Left lung (tissue), 4 donors: ENCODE measurements at regions not wholly inside any gene's neighbourhood (a gene's known extent, or its start where the extent isn't known, plus 50 kb on each side); places are given as distances from the start of the nearest gene placed in this dataset.

ENCODE experiments used
- ATAC-seq: fragments of 200-7000 bp; cut with Tn5 transposase; one replicate; pipeline ENCODE4 v1.9.1; 2020; ENCODE audit warnings: moderate library complexity
- DNase-seq, 4 donors: peaks; one replicate each; pipeline ENCODE4 v3.0.0-alpha.2; 2013 to 2020
- H3K27ac ChIP-seq, 2 donors: fragments of 200-600 bp; sonication (generic) in 1 of 2; one replicate each; pipeline versions ENCODE4 v1.5.0 to v1.8.0; 2020 to 2021
- H3K27me3 ChIP-seq, 2 donors: fragments of 200-600 bp; sonication (generic) in 1 of 2; one replicate each; pipeline versions ENCODE4 v1.5.0 to v1.8.0; 2020 to 2021
- H3K36me3 ChIP-seq, 2 donors: fragments of 200-600 bp; sonication (generic) in 1 of 2; one replicate each; pipeline versions ENCODE4 v1.5.0 to v1.8.0; 2020 to 2021
- H3K4me1 ChIP-seq, 2 donors: fragments of 200-600 bp; one replicate each; pipeline ENCODE4 v1.8.0; 2021
- H3K4me3 ChIP-seq, 2 donors: fragments of 200-600 bp; sonication (generic) in 1 of 2; one replicate each; pipeline versions ENCODE4 v1.5.0 to v1.8.0; 2020 to 2021; ENCODE audit warnings: mild to moderate bottlenecking in 1 of 2
- H3K9me3 ChIP-seq, 2 donors: fragments of 200-600 bp; sonication (generic) in 1 of 2; one replicate each; pipeline versions ENCODE4 v1.5.0 to v1.8.0; 2020 to 2021
- intact Hi-C, 2 donors: fragments of 100-400 bp; cut with DNase I; formaldehyde crosslinking; loops; one replicate each; pipeline versions ENCODE4 v1.11.2 to v1.14.2; 2022
- TF ChIP-seq, protein P1 (sequence below), 2 donors: fragments of 200-600 bp; sonication (generic) in 1 of 2; IDR thresholded peaks; one replicate each; pipeline versions ENCODE4 v1.5.0 to v1.8.0; 2021; ENCODE audit warnings: antibody characterized with exemption in 2 of 2
- donor health status: DM: no; HTN: yes; CAD: no.
- donor health status: DM: no; HTN: no; CAD: no.

DNA sequence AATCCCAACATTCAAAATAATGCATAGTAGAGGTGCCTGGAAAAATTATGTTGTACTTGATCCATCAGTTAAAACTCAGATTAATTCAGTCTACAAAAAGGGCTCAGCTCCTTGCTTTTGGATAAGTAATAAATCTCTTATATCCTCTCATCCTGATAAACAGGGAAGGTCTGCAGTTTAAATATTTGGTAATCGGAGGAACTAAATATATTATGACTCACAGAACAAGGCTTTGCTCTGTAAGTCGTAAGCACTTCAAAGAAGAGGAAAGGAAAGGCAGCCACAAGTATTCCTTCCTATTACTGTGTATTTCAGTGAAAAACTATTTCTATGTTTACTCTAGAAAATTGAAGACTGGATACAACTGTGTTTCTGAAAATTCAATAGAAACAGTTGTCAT is 757.9 kb downstream of the CDY2B start:
- no peak overlapping the region for H3K27ac ChIP-seq
- ATAC-seq (no peak), DNase-seq (no peak)
- no peaks in the 10 kb centered on the region for H3K36me3 ChIP-seq
- H3K4me3 ChIP-seq = no peak overlapping the region
- TF ChIP-seq, protein P1, sequence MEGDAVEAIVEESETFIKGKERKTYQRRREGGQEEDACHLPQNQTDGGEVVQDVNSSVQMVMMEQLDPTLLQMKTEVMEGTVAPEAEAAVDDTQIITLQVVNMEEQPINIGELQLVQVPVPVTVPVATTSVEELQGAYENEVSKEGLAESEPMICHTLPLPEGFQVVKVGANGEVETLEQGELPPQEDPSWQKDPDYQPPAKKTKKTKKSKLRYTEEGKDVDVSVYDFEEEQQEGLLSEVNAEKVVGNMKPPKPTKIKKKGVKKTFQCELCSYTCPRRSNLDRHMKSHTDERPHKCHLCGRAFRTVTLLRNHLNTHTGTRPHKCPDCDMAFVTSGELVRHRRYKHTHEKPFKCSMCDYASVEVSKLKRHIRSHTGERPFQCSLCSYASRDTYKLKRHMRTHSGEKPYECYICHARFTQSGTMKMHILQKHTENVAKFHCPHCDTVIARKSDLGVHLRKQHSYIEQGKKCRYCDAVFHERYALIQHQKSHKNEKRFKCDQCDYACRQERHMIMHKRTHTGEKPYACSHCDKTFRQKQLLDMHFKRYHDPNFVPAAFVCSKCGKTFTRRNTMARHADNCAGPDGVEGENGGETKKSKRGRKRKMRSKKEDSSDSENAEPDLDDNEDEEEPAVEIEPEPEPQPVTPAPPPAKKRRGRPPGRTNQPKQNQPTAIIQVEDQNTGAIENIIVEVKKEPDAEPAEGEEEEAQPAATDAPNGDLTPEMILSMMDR (IDR thresholded peaks at IDR 0.05) = no peak
- H3K4me1 ChIP-seq = no peaks in the 10 kb centered on the region
- no peaks in the 10 kb centered on the region for H3K27me3 ChIP-seq
- intact Hi-C loops = no loop called here
- H3K9me3 ChIP-seq = no peaks in the 10 kb centered on the region

DNA sequence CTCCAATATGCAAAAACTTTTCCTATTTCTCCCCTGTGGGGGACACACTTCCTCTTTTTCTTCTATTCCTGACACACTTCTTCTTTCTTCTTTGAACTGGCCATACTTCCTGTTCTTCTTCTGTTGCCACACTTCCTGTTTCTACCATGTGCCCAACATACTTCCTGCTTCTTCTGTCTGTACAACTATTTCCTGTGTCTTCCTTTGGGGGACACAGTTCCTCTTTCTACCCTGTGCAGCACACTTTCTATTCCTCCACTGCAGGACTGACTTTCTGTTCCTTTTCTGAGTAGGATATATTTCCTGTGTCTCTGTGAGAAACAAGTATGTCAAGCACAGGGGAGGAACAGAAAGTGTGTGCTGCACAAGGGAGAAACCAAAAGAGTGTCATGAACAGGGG is 794.7 kb downstream of the CDY2B start:
- H3K9me3 ChIP-seq = peaks cover 0 to 26% of the 10 kb centered on the region in 2 donors
- no peak overlapping the region for H3K27ac ChIP-seq
- ATAC-seq = no peak
- no peaks in the 10 kb centered on the region for H3K4me1 ChIP-seq
- intact Hi-C loops = no loop called here
- no peaks in the 10 kb centered on the region for H3K27me3 ChIP-seq
- H3K36me3 ChIP-seq = no peaks in the 10 kb centered on the region
- no peak for DNase-seq
- TF ChIP-seq, protein P1 (IDR thresholded peaks at IDR 0.05) = no peak
- H3K4me3 ChIP-seq = no peak overlapping the region

GRCh38 chrY:17079887-17080286 is 800.1 kb downstream of the CDY2B start:
- Histone ChIP-seq H3K9me3 (peaks cover 0 to 49% of the 10 kb centered on the region in 2 donors), H3K27ac (no peak overlapping the region), H3K36me3 (no peaks in the 10 kb centered on the region), H3K27me3 (no peaks in the 10 kb centered on the region), H3K4me1 (no peaks in the 10 kb centered on the region), H3K4me3 (no peak overlapping the region)
- no peak for ATAC-seq
- DNase-seq = no peak
- intact Hi-C loops = no loop called here
- TF ChIP-seq, protein P1 (IDR thresholded peaks at IDR 0.05) = no peak

DNA sequence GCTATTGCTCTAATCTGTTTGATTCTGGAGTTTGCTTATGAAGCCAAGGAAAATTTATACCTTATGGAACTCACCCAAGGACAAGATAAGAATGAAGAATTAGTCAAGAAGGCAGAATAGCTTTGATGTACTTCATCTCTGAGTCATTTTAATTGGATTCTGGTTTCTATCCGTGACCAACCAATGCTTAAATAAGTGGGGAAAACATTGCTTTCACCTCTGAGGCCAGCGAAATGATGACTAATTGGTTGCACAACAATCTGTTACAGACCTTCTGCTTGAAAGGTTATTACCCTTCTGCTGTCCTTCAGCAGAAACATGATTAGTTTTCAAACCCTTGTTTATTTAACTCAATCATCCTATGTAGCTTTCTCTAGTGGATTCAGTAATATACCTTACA is 812.7 kb downstream of the CDY2B start:
- Histone ChIP-seq H3K36me3 (no peaks in the 10 kb centered on the region), H3K27me3 (no peaks in the 10 kb centered on the region), H3K27ac (no peak overlapping the region), H3K4me3 (no peak overlapping the region), H3K4me1 (no peaks in the 10 kb centered on the region), H3K9me3 (peaks cover 0 to 12% of the 10 kb centered on the region in 2 donors)
- ATAC-seq (no peak), DNase-seq (no peak)
- intact Hi-C loops = no loop called here
- TF ChIP-seq, protein P1 (IDR thresholded peaks at IDR 0.05) = no peak

DNA sequence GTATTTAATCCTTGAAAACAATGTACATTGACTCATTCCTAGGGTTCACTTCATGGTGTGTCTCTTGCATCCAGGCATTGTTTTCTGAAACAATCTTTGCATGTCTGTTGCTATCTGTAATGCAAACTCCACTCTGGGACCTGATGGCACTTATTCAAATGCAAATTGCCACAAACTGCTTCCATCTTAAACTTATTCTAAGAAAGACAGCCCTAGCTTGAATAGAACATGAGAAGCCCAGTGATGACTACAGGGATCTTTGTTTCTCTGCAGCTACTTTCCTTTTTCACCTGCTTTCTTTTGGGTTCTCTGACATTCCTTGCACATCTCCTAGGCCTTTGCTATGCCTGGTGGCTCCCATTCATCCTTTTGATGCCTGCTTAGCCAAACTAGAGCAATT is 827.0 kb downstream of the CDY2B start:
- Histone ChIP-seq H3K9me3 (no peaks in the 10 kb centered on the region), H3K4me3 (no peak overlapping the region), H3K36me3 (no peaks in the 10 kb centered on the region), H3K27ac (no peak overlapping the region), H3K4me1 (no peaks in the 10 kb centered on the region), H3K27me3 (no peaks in the 10 kb centered on the region)
- TF ChIP-seq, protein P1 (IDR thresholded peaks at IDR 0.05) = no peak
- ATAC-seq = no peak
- intact Hi-C loops = no loop called here
- no peak for DNase-seq
